Hepatocyte (in vitro differentiated cells): ENCODE measurements at regions not wholly inside any gene's neighbourhood (a gene's known extent, or its start where the extent isn't known, plus 50 kb on each side); places are given as distances from the start of the nearest gene placed in this dataset.
A peak's percentile ranks its signal among the peaks of the same experiment; 100 is the strongest.

Source experiments
- DNase-seq: peaks from one replicate; pipeline ENCODE4 v3.0.0-alpha.2; 2016; ENCODE audit warnings: low spot score
- H2AFZ ChIP-seq: fragments of 200-600 bp; sonication (generic); 2 replicates; pipeline ENCODE4 v1.6.0; 2016; ENCODE audit warnings: antibody characterized with exemption, mild to moderate bottlenecking
- H3K27ac ChIP-seq: fragments of 200-600 bp; sonication (generic); 2 replicates; pipeline ENCODE4 v1.5.1; 2016; ENCODE audit warnings: mild to moderate bottlenecking
- H3K27me3 ChIP-seq: fragments of 200-600 bp; sonication (generic); 2 replicates; pipeline ENCODE4 v1.6.1; 2016
- H3K36me3 ChIP-seq: fragments of 200-600 bp; sonication (generic); replicated peaks from 2 replicates; pipeline ENCODE4 v1.5.1; 2016; ENCODE audit warnings: low read depth; ENCODE audit not compliant: insufficient read depth
- H3K4me1 ChIP-seq: fragments of 200-600 bp; sonication (generic); 2 replicates; pipeline ENCODE4 v1.5.1; 2016; ENCODE audit warnings: mild to moderate bottlenecking, moderate library complexity; ENCODE audit not compliant: insufficient read depth
- H3K4me2 ChIP-seq: fragments of 200-600 bp; sonication (generic); 2 replicates; pipeline ENCODE4 v1.6.0; 2016
- H3K4me3 ChIP-seq: fragments of 200-600 bp; sonication (generic); 2 replicates; pipeline ENCODE4 v1.5.1; 2016; ENCODE audit warnings: mild to moderate bottlenecking
- H3K79me2 ChIP-seq: fragments of 200-600 bp; sonication (generic); 2 replicates; pipeline ENCODE4 v1.6.0; 2017; ENCODE audit warnings: mild to moderate bottlenecking
- H3K9me2 ChIP-seq: fragments of 200-600 bp; sonication (generic); replicated peaks from 2 replicates; pipeline ENCODE4 v1.6.0; 2017; ENCODE audit warnings: mild to moderate bottlenecking; ENCODE audit not compliant: insufficient read depth
- H3K9me3 ChIP-seq: fragments of 200-600 bp; sonication (generic); 2 replicates; pipeline ENCODE4 v1.5.1; 2016; ENCODE audit warnings: low read depth, mild to moderate bottlenecking
- H4K20me1 ChIP-seq: fragments of 200-600 bp; sonication (generic); 2 replicates; pipeline ENCODE4 v1.6.0; 2016; ENCODE audit warnings: mild to moderate bottlenecking; ENCODE audit not compliant: insufficient read depth, poor library complexity, severe bottlenecking
- CTCF ChIP-seq: fragments of 200-600 bp; sonication (generic); IDR thresholded peaks from 2 replicates; pipeline ENCODE4 v1.5.1; 2016; ENCODE audit warnings: antibody characterized with exemption, mild to moderate bottlenecking; ENCODE audit not compliant: poor library complexity
- EZH2 ChIP-seq: fragments of 200-600 bp; sonication (generic); IDR thresholded peaks from 2 replicates; pipeline ENCODE4 v1.6.1; 2016; ENCODE audit warnings: antibody characterized with exemption, mild to moderate bottlenecking, borderline replicate concordance
- EZH2phosphoT487 ChIP-seq: fragments of 200-600 bp; sonication (generic); IDR thresholded peaks from one replicate; pipeline ENCODE4 v1.6.1; 2018; ENCODE audit warnings: antibody characterized with exemption, mild to moderate bottlenecking, low read depth, moderate library complexity; ENCODE audit not compliant: unreplicated experiment, severe bottlenecking
- WGBS: methylation state at CpG from one replicate; pipeline ENCODE4 v1.1.6; 2016; ENCODE audit warnings: low lambda C conversion rate; ENCODE audit errors: missing lambda C conversion rate; 5-methylcytosine and 5-hydroxymethylcytosine counted together

- Histone ChIP-seq H3K27ac (peak overlapping the region; percentile 81), H3K27me3 (no peaks in the 10 kb centered on the region), H3K9me3 (no peaks in the 10 kb centered on the region), H3K9me2 (no peaks in the 10 kb centered on the region), H4K20me1 (no peaks in the 10 kb centered on the region), H3K4me3 (no peak overlapping the region), H3K4me1 (peaks cover 46% of the 10 kb centered on the region), H2AFZ (no peak overlapping the region), H3K36me3 (no peaks in the 10 kb centered on the region), H3K79me2 (no peaks in the 10 kb centered on the region), H3K4me2 (no peak overlapping the region)
- 82% methylated on average over 4 of the region's 4 CpGs for WGBS
- no peak for TF ChIP-seq EZH2phosphoT487
- TF ChIP-seq CTCF, result no peak
- TF ChIP-seq EZH2, result no peak
- no peak for DNase-seq
These were observed 143.1 kb downstream of the PLPP3 start for GRCh38 chr1:56436296-56436695.

- H3K9me2 ChIP-seq, result no peaks in the 10 kb centered on the region
- H3K79me2 ChIP-seq, result no peaks in the 10 kb centered on the region
- H3K9me3 ChIP-seq, result no peaks in the 10 kb centered on the region
- no peaks in the 10 kb centered on the region for H4K20me1 ChIP-seq
- 79% methylated on average over 2 of the region's 2 CpGs for WGBS
- peaks cover 46% of the 10 kb centered on the region for H3K4me1 ChIP-seq
- H3K27me3 ChIP-seq, result no peaks in the 10 kb centered on the region
- no peak overlapping the region for H3K4me3 ChIP-seq
- H3K27ac ChIP-seq, result peak overlapping the region; percentile 74
- no peak overlapping the region for H3K4me2 ChIP-seq
- no peak overlapping the region for H2AFZ ChIP-seq
- H3K36me3 ChIP-seq, result no peaks in the 10 kb centered on the region
- no peak for DNase-seq
- TF ChIP-seq EZH2 (no peak), EZH2phosphoT487 (no peak), CTCF (no peak)
These were observed 143.7 kb downstream of the PLPP3 start for GRCh38 chr1:56435434-56436262.

GRCh38 chr1:56434740-56435139, 144.6 kb downstream of the PLPP3 start:
- 47% methylated on average over 4 of the region's 4 CpGs for WGBS
- DNase-seq, result no peak

More at GRCh38 chr1:56434740-56435139, 144.6 kb downstream of the PLPP3 start:
- peak overlapping the region; percentile 12 for H3K4me2 ChIP-seq
- peaks cover 46% of the 10 kb centered on the region for H3K4me1 ChIP-seq
- no peaks in the 10 kb centered on the region for H3K27me3 ChIP-seq
- peak overlapping the region; percentile 74 for H3K27ac ChIP-seq
- no peaks in the 10 kb centered on the region for H3K79me2 ChIP-seq
- H4K20me1 ChIP-seq, result no peaks in the 10 kb centered on the region
- H3K36me3 ChIP-seq, result no peaks in the 10 kb centered on the region
- TF ChIP-seq CTCF, result peak; percentile 9
- no peak for TF ChIP-seq EZH2
- no peak overlapping the region for H2AFZ ChIP-seq
- H3K4me3 ChIP-seq, result no peak overlapping the region
- H3K9me3 ChIP-seq, result no peaks in the 10 kb centered on the region
- H3K9me2 ChIP-seq, result no peaks in the 10 kb centered on the region
